Rectal smooth muscle tissue (tissue), 1 donor: ENCODE measurements at regions not wholly inside any gene's neighbourhood (a gene's known extent, or its start where the extent isn't known, plus 50 kb on each side); places are given as distances from the start of the nearest gene placed in this dataset.
"Not testable (repeated sequence)": the region's sequence is repeated elsewhere in the genome, so short reads cannot be mapped to it uniquely, and the experiment has no call there.

Experiments
- H3K27ac ChIP-seq: one replicate; pipeline ENCODE4 v1.7.0; 2013; ENCODE audit warnings: low read depth, low read length, inconsistent platforms
- H3K27me3 ChIP-seq: one replicate; pipeline ENCODE4 v1.7.0; 2013; ENCODE audit warnings: low read length; ENCODE audit not compliant: control insufficient read depth, insufficient read depth
- H3K36me3 ChIP-seq: one replicate; pipeline ENCODE4 v1.7.0; 2013; ENCODE audit warnings: low read length; ENCODE audit not compliant: control insufficient read depth, insufficient read depth
- H3K4me1 ChIP-seq: one replicate; pipeline ENCODE4 v1.7.0; 2013; ENCODE audit warnings: low read length; ENCODE audit not compliant: control insufficient read depth, insufficient read depth
- H3K4me3 ChIP-seq: one replicate; pipeline ENCODE4 v1.7.0; 2013; ENCODE audit warnings: low read length
- H3K9ac ChIP-seq: one replicate; pipeline ENCODE4 v1.7.0; 2013; ENCODE audit warnings: low read length

DNA sequence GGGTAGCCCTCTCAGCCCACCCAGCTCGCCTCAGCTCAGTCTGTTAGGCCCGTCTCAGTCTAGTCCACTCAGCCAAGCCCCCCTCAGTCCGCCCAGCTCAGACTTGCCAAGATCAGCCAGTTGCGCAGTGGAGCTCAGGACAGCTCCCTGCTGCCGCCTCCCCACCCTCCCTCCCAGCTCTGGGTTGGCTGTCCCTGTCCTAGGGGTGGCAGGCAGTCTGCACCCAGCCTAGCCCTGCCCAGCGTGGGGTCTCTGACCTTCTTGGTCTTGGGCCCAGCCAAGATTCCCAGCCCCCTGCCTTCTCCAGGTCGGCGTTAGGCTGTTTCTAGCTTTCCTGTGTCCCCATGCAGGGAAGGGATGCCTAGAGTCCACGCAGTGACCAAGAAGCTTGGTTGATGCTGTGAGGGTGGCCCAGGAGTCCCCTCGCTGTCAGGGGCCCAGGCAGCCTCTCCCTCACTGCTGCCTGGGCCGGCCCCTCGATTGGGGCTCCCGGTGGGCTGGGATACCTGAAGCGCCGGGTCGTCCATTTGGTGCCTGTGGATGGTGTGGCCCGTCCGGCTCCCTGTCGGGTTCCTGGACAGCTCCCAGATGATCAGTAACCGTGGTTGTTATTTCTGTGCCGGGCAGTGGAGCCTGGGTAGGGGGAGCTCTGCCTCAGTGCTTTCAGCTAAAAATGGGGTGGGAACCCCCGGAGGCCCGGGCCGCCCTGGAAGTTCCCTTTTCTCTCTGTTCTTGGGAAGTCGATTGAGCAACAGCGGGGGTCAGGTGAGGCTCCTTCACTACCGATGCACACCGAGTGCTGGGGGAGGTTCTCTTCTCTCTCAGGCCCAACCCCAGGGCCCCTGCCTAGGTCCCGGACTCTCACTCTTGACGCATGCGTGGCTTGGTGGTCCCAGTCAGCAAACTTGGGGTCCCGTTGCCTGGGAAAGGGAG lies 78.4 kb downstream of the TMEM121 start:
- not testable (repeated sequence) for H3K4me3 ChIP-seq, H3K36me3 ChIP-seq, H3K27ac ChIP-seq, H3K27me3 ChIP-seq, H3K4me1 ChIP-seq, H3K9ac ChIP-seq

- H3K9ac ChIP-seq, result no peak overlapping the region
- no peaks in the 10 kb centered on the region for H3K27me3 ChIP-seq
- H3K4me3 ChIP-seq, result no peak overlapping the region
- no peaks in the 10 kb centered on the region for H3K36me3 ChIP-seq
- no peaks in the 10 kb centered on the region for H3K4me1 ChIP-seq
- H3K27ac ChIP-seq, result no peak overlapping the region
Observed at GRCh38 chr14:105605464-105606304, 79.3 kb downstream of the TMEM121 start.

DNA sequence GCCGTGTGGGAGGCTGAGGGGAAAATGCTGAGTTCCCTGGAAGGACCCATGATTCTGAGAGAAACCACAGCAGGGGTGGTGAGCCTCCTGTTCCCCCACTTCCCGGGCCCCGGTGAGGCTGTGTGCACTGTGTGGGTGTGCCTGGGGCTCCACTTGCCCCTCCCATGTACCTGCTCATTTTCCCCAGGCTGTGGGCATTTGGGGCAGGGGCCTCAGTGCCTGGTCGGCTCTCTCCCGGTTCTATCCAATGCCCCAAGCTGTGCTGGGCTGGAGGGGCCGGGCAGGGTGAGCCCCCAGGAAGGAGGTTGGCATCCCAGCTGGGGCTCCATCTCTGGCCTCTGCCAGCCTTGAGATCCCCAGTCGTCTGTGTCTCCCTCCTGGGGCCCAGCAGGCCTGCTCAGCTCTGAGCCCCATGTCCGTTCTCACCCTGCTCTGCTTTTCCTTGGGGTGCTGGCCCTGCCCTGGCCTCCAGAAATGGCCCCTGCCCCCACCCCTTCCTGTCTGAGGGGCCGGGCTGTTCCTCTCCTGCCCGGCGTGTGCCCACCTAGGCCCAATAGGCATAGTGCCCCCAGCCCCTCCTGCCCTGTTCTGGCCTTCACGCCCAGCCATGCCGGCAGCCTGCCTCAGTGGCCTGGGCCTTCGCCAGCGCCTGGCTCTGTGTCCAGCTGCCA lies 80.1 kb downstream of the TMEM121 start:
- H3K27ac ChIP-seq, H3K9ac ChIP-seq, H3K4me1 ChIP-seq, H3K27me3 ChIP-seq, H3K36me3 ChIP-seq, H3K4me3 ChIP-seq: not testable (repeated sequence)

- not testable (repeated sequence) for H3K9ac ChIP-seq, H3K4me1 ChIP-seq, H3K36me3 ChIP-seq, H3K27me3 ChIP-seq, H3K4me3 ChIP-seq, H3K27ac ChIP-seq
Observed at GRCh38 chr14:105607025-105607424, 80.6 kb downstream of the TMEM121 start.

DNA sequence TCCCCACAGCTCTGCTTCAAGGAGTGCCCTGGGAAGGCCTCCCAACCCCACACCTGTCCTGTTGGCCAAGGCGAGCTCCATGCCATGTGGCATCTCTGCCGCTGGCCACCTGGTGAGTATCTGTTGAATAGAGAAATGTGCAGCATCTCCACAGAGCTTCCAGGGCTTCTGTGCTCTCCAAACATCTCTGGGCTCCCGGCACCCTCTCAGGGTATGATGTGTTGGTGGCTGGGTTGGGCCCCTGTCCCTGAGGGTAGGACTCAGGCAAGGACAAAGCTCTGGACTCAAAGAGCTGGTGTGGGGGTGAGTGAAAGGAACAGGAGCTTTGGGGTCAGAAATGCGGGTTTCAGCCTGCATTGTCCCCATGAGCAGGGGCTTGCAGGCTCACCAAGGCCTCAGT lies 88.6 kb downstream of the TMEM121 start:
- not testable (repeated sequence) for H3K27me3 ChIP-seq, H3K9ac ChIP-seq, H3K36me3 ChIP-seq, H3K27ac ChIP-seq, H3K4me3 ChIP-seq, H3K4me1 ChIP-seq

- not testable (repeated sequence) for H3K27ac ChIP-seq, H3K27me3 ChIP-seq, H3K36me3 ChIP-seq, H3K4me3 ChIP-seq, H3K9ac ChIP-seq, H3K4me1 ChIP-seq
Observed at GRCh38 chr14:105615986-105616801, 89.8 kb downstream of the TMEM121 start.

GRCh38 chr14:105616802-105617192 lies 90.4 kb downstream of the TMEM121 start:
- H3K36me3 ChIP-seq, result no peaks in the 10 kb centered on the region
- no peaks in the 10 kb centered on the region for H3K27me3 ChIP-seq
- no peak overlapping the region for H3K27ac ChIP-seq
- no peak overlapping the region for H3K9ac ChIP-seq
- no peak overlapping the region for H3K4me3 ChIP-seq
- no peaks in the 10 kb centered on the region for H3K4me1 ChIP-seq

GRCh38 chr14:105617201-105617777 lies 90.9 kb downstream of the TMEM121 start:
- Histone ChIP-seq H3K27ac (no peak overlapping the region), H3K4me3 (no peak overlapping the region), H3K4me1 (no peaks in the 10 kb centered on the region), H3K27me3 (no peaks in the 10 kb centered on the region), H3K9ac (no peak overlapping the region), H3K36me3 (no peaks in the 10 kb centered on the region)

DNA sequence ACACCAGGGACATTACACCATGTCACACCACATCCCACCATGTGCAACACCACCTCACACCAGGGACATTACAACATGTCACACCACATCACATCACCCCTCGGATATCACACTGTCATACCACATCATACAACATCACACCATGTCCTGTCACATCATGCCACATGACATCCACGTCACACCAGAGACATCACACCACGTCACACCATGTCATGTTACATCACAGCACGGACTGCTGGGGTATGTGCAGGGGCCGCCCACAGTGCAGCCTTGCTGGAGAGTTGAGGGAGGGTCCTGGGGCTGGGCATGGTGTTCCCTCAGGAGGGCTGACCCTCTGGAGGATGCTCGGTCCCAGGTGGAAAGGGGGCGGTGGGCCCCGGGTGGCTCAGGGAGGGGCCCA lies 91.4 kb downstream of the TMEM121 start:
- not testable (repeated sequence) for H3K4me3 ChIP-seq, H3K36me3 ChIP-seq, H3K9ac ChIP-seq, H3K27me3 ChIP-seq, H3K27ac ChIP-seq, H3K4me1 ChIP-seq

- not testable (repeated sequence) for H3K4me1 ChIP-seq, H3K4me3 ChIP-seq, H3K27me3 ChIP-seq, H3K36me3 ChIP-seq, H3K27ac ChIP-seq, H3K9ac ChIP-seq
Observed at GRCh38 chr14:105619324-105619723, 92.9 kb downstream of the TMEM121 start.

- H3K36me3 ChIP-seq, H3K9ac ChIP-seq, H3K27me3 ChIP-seq, H3K27ac ChIP-seq, H3K4me1 ChIP-seq, H3K4me3 ChIP-seq: not testable (repeated sequence)
Observed at GRCh38 chr14:105620178-105620864, 93.9 kb downstream of the TMEM121 start.
